Thoracic aorta (tissue), 2 donors: ENCODE measurements at regions not wholly inside any gene's neighbourhood (a gene's known extent, or its start where the extent isn't known, plus 50 kb on each side); places are given as distances from the start of the nearest gene placed in this dataset.
A peak's percentile ranks its signal among the peaks of the same experiment; 100 is the strongest.

Source experiments
- ATAC-seq: fragments of 150-250 bp; one replicate; pipeline ENCODE4 v1.8.0; 2017; ENCODE audit warnings: low read depth; ENCODE audit not compliant: insufficient number of reproducible peaks, low FRiP score
- DNase-seq: peaks from one replicate; pipeline ENCODE4 v3.0.0-alpha.2; 2020; ENCODE audit warnings: low spot score
- H3K27ac ChIP-seq, 2 donors: fragments of 200-600 bp; sonication (generic); 1 replicate in 1 of 2; 2 replicates in 1 of 2; pipeline ENCODE4 v1.5.1; 2016; ENCODE audit warnings: mild to moderate bottlenecking in 2 of 2, moderate library complexity in 2 of 2
- H3K27me3 ChIP-seq: fragments of 200-600 bp; sonication (generic); replicated peaks from 2 replicates; pipeline ENCODE4 v1.6.0; 2016; ENCODE audit warnings: mild to moderate bottlenecking; ENCODE audit not compliant: insufficient read depth
- H3K36me3 ChIP-seq: fragments of 200-600 bp; sonication (generic); one replicate; pipeline ENCODE4 v1.5.1; 2016
- H3K4me1 ChIP-seq, 2 donors: fragments of 200-600 bp; sonication (generic); 1 replicate in 1 of 2; 2 replicates in 1 of 2; pipeline versions ENCODE4 v1.5.1 to v1.6.0; 2016; ENCODE audit warnings: low read depth in 2 of 2, mild to moderate bottlenecking in 1 of 2; ENCODE audit not compliant: control insufficient read depth in 1 of 2
- H3K4me3 ChIP-seq: fragments of 200-600 bp; sonication (generic); 2 replicates; pipeline ENCODE4 v1.5.1; 2016; ENCODE audit warnings: mild to moderate bottlenecking
- H3K9me3 ChIP-seq: fragments of 200-600 bp; sonication (generic); 2 replicates; pipeline ENCODE4 v1.5.1; 2016
- CTCF ChIP-seq: fragments of 200-600 bp; sonication (generic); IDR thresholded peaks from one replicate; pipeline ENCODE4 v1.5.1; 2019; ENCODE audit warnings: antibody characterized with exemption

GRCh38 chr10:88086187-88086960 is 222.9 kb downstream of the PTEN start:
- TF ChIP-seq CTCF, result no peak

GRCh38 chr10:88088441-88089340 is 225.3 kb downstream of the PTEN start:
- Histone ChIP-seq H3K27ac (peak overlapping the region in 1 of 2 donors; percentile 46), H3K4me1 (peaks cover 6 to 21% of the 10 kb centered on the region in 2 donors), H3K4me3 (no peak overlapping the region), H3K36me3 (no peaks in the 10 kb centered on the region), H3K27me3 (no peaks in the 10 kb centered on the region), H3K9me3 (no peaks in the 10 kb centered on the region)
- DNase-seq (no peak), ATAC-seq (no peak)
- TF ChIP-seq CTCF, result no peak

More at GRCh38 chr10:88086187-88086960, 222.9 kb downstream of the PTEN start:
- H3K4me1 ChIP-seq, result peaks cover 10 to 33% of the 10 kb centered on the region in 2 donors
- H3K36me3 ChIP-seq, result no peaks in the 10 kb centered on the region
- H3K27me3 ChIP-seq, result no peaks in the 10 kb centered on the region
- no peak for ATAC-seq
- no peak overlapping the region for H3K4me3 ChIP-seq
- no peaks in the 10 kb centered on the region for H3K9me3 ChIP-seq
- DNase-seq, result no peak
- H3K27ac ChIP-seq, result no peak overlapping the region

GRCh38 chr10:88089498-88089897 is 226.1 kb downstream of the PTEN start:
- no peaks in the 10 kb centered on the region for H3K36me3 ChIP-seq
- peaks cover 6 to 21% of the 10 kb centered on the region in 2 donors for H3K4me1 ChIP-seq
- no peaks in the 10 kb centered on the region for H3K27me3 ChIP-seq
- DNase-seq (no peak), ATAC-seq (no peak)
- TF ChIP-seq CTCF, result no peak
- H3K9me3 ChIP-seq, result no peaks in the 10 kb centered on the region
- no peak overlapping the region for H3K4me3 ChIP-seq
- H3K27ac ChIP-seq, result peak overlapping the region in 1 of 2 donors; percentile 46

- Histone ChIP-seq H3K27me3 (no peaks in the 10 kb centered on the region), H3K9me3 (no peaks in the 10 kb centered on the region), H3K4me3 (no peak overlapping the region), H3K4me1 (peaks cover 6 to 30% of the 10 kb centered on the region in 2 donors), H3K27ac (no peak overlapping the region), H3K36me3 (no peaks in the 10 kb centered on the region)
- ATAC-seq (no peak), DNase-seq (no peak)
- no peak for TF ChIP-seq CTCF
Measured at GRCh38 chr10:88090568-88091214, 227.3 kb downstream of the PTEN start.
